ENCODE measurements at regions not wholly inside any gene's neighbourhood (a gene's known extent, or its start where the extent isn't known, plus 50 kb on each side); places are given as distances from the start of the nearest gene placed in this dataset.

- no peak for DNase-seq
These were observed 970.8 kb downstream of the DTWD2 start for GRCh38 chr5:118017536-118017935.

- no peak for DNase-seq
These were observed 972.0 kb downstream of the DTWD2 start for GRCh38 chr5:118016396-118016795.

GRCh38 chr5:118015511-118015910 lies 972.8 kb downstream of the DTWD2 start:
- no peak for DNase-seq

GRCh38 chr5:118009741-118010297 lies 978.5 kb downstream of the DTWD2 start:
- no peak for DNase-seq

GRCh38 chr5:118008779-118009178 lies 979.6 kb downstream of the DTWD2 start:
- DNase-seq = no peak

GRCh38 chr5:118007262-118007661 lies 981.1 kb downstream of the DTWD2 start:
- DNase-seq = no peak

- no peak for DNase-seq
These were observed 982.1 kb downstream of the DTWD2 start for GRCh38 chr5:118006219-118006618.

GRCh38 chr5:117999939-118000549 lies 988.3 kb downstream of the DTWD2 start:
- no peak for DNase-seq

- no peak for DNase-seq
These were observed 1005.7 kb downstream of the DTWD2 start for GRCh38 chr5:117982691-117983090.

- DNase-seq = no peak
These were observed 1014.6 kb downstream of the DTWD2 start for GRCh38 chr5:117973785-117974184.

GRCh38 chr5:117955831-117956230 lies 1032.5 kb downstream of the DTWD2 start:
- DNase-seq = no peak

GRCh38 chr5:117954331-117954730 lies 1034.0 kb downstream of the DTWD2 start:
- no peak for DNase-seq

GRCh38 chr5:117953272-117953671 lies 1035.1 kb downstream of the DTWD2 start:
- no peak for DNase-seq

GRCh38 chr5:117947836-117948235 lies 1040.5 kb downstream of the DTWD2 start:
- DNase-seq = no peak

- DNase-seq = no peak
These were observed 1041.2 kb downstream of the DTWD2 start for GRCh38 chr5:117947121-117947520.

GRCh38 chr5:117945258-117945657 lies 1043.1 kb downstream of the DTWD2 start:
- DNase-seq = no peak

- DNase-seq = no peak
These were observed 1044.8 kb downstream of the DTWD2 start for GRCh38 chr5:117943541-117943940.

GRCh38 chr5:117942861-117943519 lies 1045.4 kb downstream of the DTWD2 start:
- no peak for DNase-seq

- no peak for DNase-seq
These were observed 1095.1 kb downstream of the DTWD2 start for GRCh38 chr5:117893211-117893610.

- no peak for DNase-seq
These were observed 1096.0 kb downstream of the DTWD2 start for GRCh38 chr5:117892360-117892759.

- no peak for DNase-seq
These were observed 1098.8 kb downstream of the DTWD2 start for GRCh38 chr5:117889596-117889995.

GRCh38 chr5:117888688-117889087 lies 1099.7 kb downstream of the DTWD2 start:
- DNase-seq = no peak

GRCh38 chr5:117881426-117882230 lies 1106.7 kb downstream of the DTWD2 start:
- DNase-seq = no peak

- DNase-seq = no peak
These were observed 1107.4 kb downstream of the DTWD2 start for GRCh38 chr5:117880932-117881331.

Measured in right forelimb (tissue), 1 donor.